Esophagus (tissue), 2 donors: ENCODE measurements at regions not wholly inside any gene's neighbourhood (a gene's known extent, or its start where the extent isn't known, plus 50 kb on each side); places are given as distances from the start of the nearest gene placed in this dataset.

Experiments used
- H3K27ac ChIP-seq, 2 donors: one replicate each; pipeline ENCODE4 v1.5.1; 2013; ENCODE audit warnings: low read depth in 2 of 2, mild to moderate bottlenecking in 2 of 2, inconsistent platforms in 1 of 2, low read length in 1 of 2, moderate library complexity in 1 of 2
- H3K27me3 ChIP-seq, 2 donors: one replicate each; pipeline ENCODE4 v1.6.1; 2013; ENCODE audit warnings: low read length in 2 of 2, control low read depth in 1 of 2, mild to moderate bottlenecking in 1 of 2; ENCODE audit not compliant: insufficient read depth in 2 of 2, control insufficient read depth in 1 of 2
- H3K36me3 ChIP-seq, 2 donors: one replicate each; pipeline ENCODE4 v1.6.1; 2013; ENCODE audit warnings: low read length in 1 of 2; ENCODE audit not compliant: control insufficient read depth in 2 of 2, insufficient read depth in 2 of 2
- H3K4me1 ChIP-seq, 2 donors: one replicate each; pipeline ENCODE4 v1.6.1; 2013; ENCODE audit warnings: low read length in 1 of 2; ENCODE audit not compliant: control insufficient read depth in 2 of 2, insufficient read depth in 2 of 2
- H3K4me3 ChIP-seq, 2 donors: one replicate each; pipeline ENCODE4 v1.5.1; 2013; ENCODE audit warnings: low read length in 2 of 2, mild to moderate bottlenecking in 2 of 2, low read depth in 1 of 2, moderate library complexity in 1 of 2
- H3K9me3 ChIP-seq, 2 donors: one replicate each; pipeline ENCODE4 v1.6.1; 2013; ENCODE audit warnings: mild to moderate bottlenecking in 2 of 2, low read depth in 1 of 2, low read length in 1 of 2, moderate library complexity in 1 of 2; ENCODE audit not compliant: control insufficient read depth in 2 of 2, insufficient read depth in 1 of 2
- WGBS, 2 donors: extraction: QIAGEN DNeasy Blood & Tissue Kit; methylation state at CpG; one replicate each; pipeline ENCODE4 v1.1.7; 2013; 5-methylcytosine and 5-hydroxymethylcytosine counted together
- donor health status: healthy with polysubstance abuse.
- donor health status: Bipolar disorder and iron deficiency.

- no peak overlapping the region for H3K4me3 ChIP-seq
- H3K9me3 ChIP-seq, result no peaks in the 10 kb centered on the region
- WGBS, 2 donors, result 70 to 78% methylated on average over 8 of the region's 8 CpGs
- H3K27ac ChIP-seq, result no peak overlapping the region
- H3K4me1 ChIP-seq, result no peaks in the 10 kb centered on the region
- H3K36me3 ChIP-seq, result no peaks in the 10 kb centered on the region
- H3K27me3 ChIP-seq, result no peaks in the 10 kb centered on the region
Measured at GRCh38 chr14:34104489-34105397, 153.9 kb upstream of the EGLN3 start.

GRCh38 chr14:34103176-34103575 is 152.3 kb upstream of the EGLN3 start:
- WGBS, 2 donors, result 81 to 88% methylated on average over 4 of the region's 4 CpGs

GRCh38 chr14:34099635-34100034 is 148.8 kb upstream of the EGLN3 start:
- no peaks in the 10 kb centered on the region for H3K27me3 ChIP-seq
- WGBS, 2 donors, result 47 to 54% methylated on average over 5 of the region's 5 CpGs
- no peak overlapping the region for H3K4me3 ChIP-seq
- no peaks in the 10 kb centered on the region for H3K36me3 ChIP-seq
- H3K9me3 ChIP-seq, result no peaks in the 10 kb centered on the region
- H3K4me1 ChIP-seq, result peaks cover 0 to 6% of the 10 kb centered on the region in 2 donors
- H3K27ac ChIP-seq, result no peak overlapping the region

More at GRCh38 chr14:34103176-34103575, 152.3 kb upstream of the EGLN3 start:
- peaks cover 0 to under 1% of the 10 kb centered on the region in 2 donors for H3K4me1 ChIP-seq
- no peaks in the 10 kb centered on the region for H3K27me3 ChIP-seq
- no peaks in the 10 kb centered on the region for H3K36me3 ChIP-seq
- H3K4me3 ChIP-seq, result no peak overlapping the region
- no peaks in the 10 kb centered on the region for H3K9me3 ChIP-seq
- no peak overlapping the region for H3K27ac ChIP-seq

GRCh38 chr14:34098985-34099349 is 148.1 kb upstream of the EGLN3 start:
- H3K4me1 ChIP-seq, result peaks cover 0 to 6% of the 10 kb centered on the region in 2 donors
- H3K36me3 ChIP-seq, result no peaks in the 10 kb centered on the region
- H3K4me3 ChIP-seq, result no peak overlapping the region
- H3K27ac ChIP-seq, result no peak overlapping the region
- no peaks in the 10 kb centered on the region for H3K9me3 ChIP-seq
- no peaks in the 10 kb centered on the region for H3K27me3 ChIP-seq

- Histone ChIP-seq H3K27ac (peak overlapping the region in 1 of 2 donors; percentile 9), H3K4me1 (peaks cover 0 to 6% of the 10 kb centered on the region in 2 donors), H3K9me3 (no peaks in the 10 kb centered on the region), H3K36me3 (no peaks in the 10 kb centered on the region), H3K4me3 (no peak overlapping the region), H3K27me3 (no peaks in the 10 kb centered on the region)
- 39 to 45% methylated on average over 8 of the region's 8 CpGs for WGBS, 2 donors
Measured at GRCh38 chr14:34098045-34098984, 147.4 kb upstream of the EGLN3 start.

- WGBS, 2 donors, result 85 to 86% methylated on average over 9 of the region's 9 CpGs
- H3K4me1 ChIP-seq, result peaks cover 0 to 6% of the 10 kb centered on the region in 2 donors
- H3K4me3 ChIP-seq, result no peak overlapping the region
- H3K36me3 ChIP-seq, result no peaks in the 10 kb centered on the region
- no peaks in the 10 kb centered on the region for H3K27me3 ChIP-seq
- H3K27ac ChIP-seq, result no peak overlapping the region
- H3K9me3 ChIP-seq, result no peaks in the 10 kb centered on the region
Measured at GRCh38 chr14:34097644-34098043, 146.8 kb upstream of the EGLN3 start.

- no peaks in the 10 kb centered on the region for H3K9me3 ChIP-seq
- no peaks in the 10 kb centered on the region for H3K27me3 ChIP-seq
- no peak overlapping the region for H3K27ac ChIP-seq
- no peaks in the 10 kb centered on the region for H3K36me3 ChIP-seq
- peaks cover 0 to 6% of the 10 kb centered on the region in 2 donors for H3K4me1 ChIP-seq
- no peak overlapping the region for H3K4me3 ChIP-seq
Measured at GRCh38 chr14:34094384-34094783, 143.5 kb upstream of the EGLN3 start.

GRCh38 chr14:34093883-34094282 is 143.0 kb upstream of the EGLN3 start:
- Histone ChIP-seq H3K4me3 (no peak overlapping the region), H3K27ac (no peak overlapping the region), H3K27me3 (no peaks in the 10 kb centered on the region), H3K4me1 (peaks cover 0 to 6% of the 10 kb centered on the region in 2 donors), H3K36me3 (no peaks in the 10 kb centered on the region), H3K9me3 (no peaks in the 10 kb centered on the region)
- 80 to 83% methylated on average over 3 of the region's 3 CpGs for WGBS, 2 donors

- Histone ChIP-seq H3K9me3 (peaks cover 0 to 4% of the 10 kb centered on the region in 2 donors), H3K27ac (no peak overlapping the region)
Measured at GRCh38 chr14:34090451-34090850, 139.6 kb upstream of the EGLN3 start.

More at GRCh38 chr14:34090451-34090850, 139.6 kb upstream of the EGLN3 start:
- Histone ChIP-seq H3K4me1 (no peaks in the 10 kb centered on the region), H3K4me3 (no peak overlapping the region), H3K36me3 (no peaks in the 10 kb centered on the region), H3K27me3 (no peaks in the 10 kb centered on the region)
